ENCODE measurements at regions not wholly inside any gene's neighbourhood (a gene's known extent, or its start where the extent isn't known, plus 50 kb on each side); places are given as distances from the start of the nearest gene placed in this dataset.

GRCh38 chr14:43316427-43316826 is 1190.7 kb downstream of the FSCB start:
- no peak overlapping the region for H3K14ac ChIP-seq (replicated peaks; ENCODE audit: low read depth, low read length)
- H2AFZ ChIP-seq (replicated peaks; ENCODE audit: low read length, poor library complexity): no peak overlapping the region
- H3K9me3 ChIP-seq (ENCODE audit: control insufficient read depth, insufficient read depth, low read length): peaks cover 2% of the 10 kb centered on the region; the same call in 1 of the 2 replicates
- dilution Hi-C loops (cut with HindIII; ENCODE audit: low sequenced_read_pairs, unreplicated experiment) (no loop called here), in situ Hi-C loops (cut with MboI; ENCODE audit: low sequenced_read_pairs) (no loop called here), intact Hi-C loops (cut with micrococcal nuclease) (no loop called here)
- ChIA-PET POLR2A (ENCODE audit: unreplicated experiment) (no interaction called here), CTCF (no interaction called here)
- WGBS, 2 experiments (ENCODE audit: extremely low coverage in 2 of 2, insufficient read length in 1 of 2): no CpG with 5 or more reads among the region's 2 CpGs
- no peak overlapping the region for H3K4me2 ChIP-seq (ENCODE audit: low read depth, low read length)
- H4K8ac ChIP-seq (ENCODE audit: low read depth in 2 of 2, low read length in 2 of 2): no peak overlapping the region
- H3K18ac ChIP-seq (ENCODE audit: low read depth, low read length): no peak overlapping the region
- H3K23ac ChIP-seq (ENCODE audit: low read depth, low read length): no peak overlapping the region
- ATAC-seq (ENCODE audit: low read depth) (no peak), DNase-seq (no peak)
- H2BK120ac ChIP-seq (ENCODE audit: low read depth, low read length): no peak overlapping the region
- H2BK20ac ChIP-seq (ENCODE audit: low read depth, low read length): no peak overlapping the region
- H3K36me3 ChIP-seq (ENCODE audit: control insufficient read depth, insufficient read depth, low read length): no peaks in the 10 kb centered on the region
- no peaks in the 10 kb centered on the region for H3K27me3 ChIP-seq (ENCODE audit: control insufficient read depth, insufficient read depth, low read length)
- no TSS peak for BruUV-seq (replicated peaks)
- H3K4me3 ChIP-seq (ENCODE audit: insufficient read depth, low read depth, low read length): no peak overlapping the region
- no peak overlapping the region for H4K5ac ChIP-seq (ENCODE audit: low read depth, low read length)
- H3K79me1 ChIP-seq (ENCODE audit: low read depth in 1 of 2, low read length in 2 of 2): no peaks in the 10 kb centered on the region
- TF ChIP-seq CEBPB (IDR thresholded peaks at IDR 0.05; ENCODE audit: low read depth, low read length) (no peak), RFX5 (IDR thresholded peaks at IDR 0.05; ENCODE audit: low read depth, low read length) (no peak), FOS (IDR thresholded peaks at IDR 0.05; ENCODE audit: low read depth, low read length) (no peak)
- H3K4ac ChIP-seq (ENCODE audit: low read depth, low read length): no peak overlapping the region
- H3K4me1 ChIP-seq (ENCODE audit: control insufficient read depth, insufficient read depth, low read length): no peaks in the 10 kb centered on the region
- H4K20me1 ChIP-seq (ENCODE audit: insufficient read depth, low read length): no peaks in the 10 kb centered on the region
- no peak overlapping the region for H3K9ac ChIP-seq (ENCODE audit: low read depth, low read length)
- no peak overlapping the region for H3K56ac ChIP-seq (ENCODE audit: extremely low read depth, insufficient read depth, low read length)
- H2AK9ac ChIP-seq (replicated peaks; ENCODE audit: low read depth, low read length, poor library complexity): no peak overlapping the region
- H2BK5ac ChIP-seq (ENCODE audit: low read depth, low read length, poor library complexity, severe bottlenecking): no peak overlapping the region
- no peak overlapping the region for H2AK5ac ChIP-seq (ENCODE audit: low read depth, low read length)
- H3K9me1 ChIP-seq (ENCODE audit: insufficient read depth, low read length): no peaks in the 10 kb centered on the region
- no peak overlapping the region for H2BK15ac ChIP-seq (ENCODE audit: low read depth, low read length)
- no peak overlapping the region for H3K27ac ChIP-seq (ENCODE audit: insufficient read depth, low read length)
- H4K91ac ChIP-seq (ENCODE audit: insufficient read depth, low read depth, low read length): no peak overlapping the region
